ENCODE measurements at regions not wholly inside any gene's neighbourhood (a gene's known extent, or its start where the extent isn't known, plus 50 kb on each side); places are given as distances from the start of the nearest gene placed in this dataset.

DNA sequence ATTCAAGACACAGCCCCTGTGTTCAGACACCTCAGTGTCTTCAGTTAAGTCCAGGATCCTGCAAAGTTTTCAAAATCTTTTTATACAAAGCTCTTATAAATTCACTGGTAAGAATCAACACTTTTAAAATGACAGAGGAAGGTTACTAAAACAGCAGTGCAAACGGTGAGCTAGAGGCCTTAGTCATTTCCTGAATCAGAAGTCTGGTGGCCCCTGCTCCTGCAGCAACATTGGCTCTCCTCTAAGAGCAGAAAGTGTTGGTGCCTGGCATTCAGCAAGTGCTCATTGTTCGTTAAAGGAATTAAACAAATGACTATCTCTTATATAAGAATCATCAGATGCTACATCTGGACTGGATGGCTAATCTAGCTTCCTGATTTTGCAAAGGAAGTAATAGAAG is 282.9 kb downstream of the PTGER3 start:
- TF ChIP-seq, protein P1, sequence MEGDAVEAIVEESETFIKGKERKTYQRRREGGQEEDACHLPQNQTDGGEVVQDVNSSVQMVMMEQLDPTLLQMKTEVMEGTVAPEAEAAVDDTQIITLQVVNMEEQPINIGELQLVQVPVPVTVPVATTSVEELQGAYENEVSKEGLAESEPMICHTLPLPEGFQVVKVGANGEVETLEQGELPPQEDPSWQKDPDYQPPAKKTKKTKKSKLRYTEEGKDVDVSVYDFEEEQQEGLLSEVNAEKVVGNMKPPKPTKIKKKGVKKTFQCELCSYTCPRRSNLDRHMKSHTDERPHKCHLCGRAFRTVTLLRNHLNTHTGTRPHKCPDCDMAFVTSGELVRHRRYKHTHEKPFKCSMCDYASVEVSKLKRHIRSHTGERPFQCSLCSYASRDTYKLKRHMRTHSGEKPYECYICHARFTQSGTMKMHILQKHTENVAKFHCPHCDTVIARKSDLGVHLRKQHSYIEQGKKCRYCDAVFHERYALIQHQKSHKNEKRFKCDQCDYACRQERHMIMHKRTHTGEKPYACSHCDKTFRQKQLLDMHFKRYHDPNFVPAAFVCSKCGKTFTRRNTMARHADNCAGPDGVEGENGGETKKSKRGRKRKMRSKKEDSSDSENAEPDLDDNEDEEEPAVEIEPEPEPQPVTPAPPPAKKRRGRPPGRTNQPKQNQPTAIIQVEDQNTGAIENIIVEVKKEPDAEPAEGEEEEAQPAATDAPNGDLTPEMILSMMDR (IDR thresholded peaks at IDR 0.05): no peak
- TF ChIP-seq EZH2 (IDR thresholded peaks at IDR 0.05): no peak
